NCI-H1436 treated with DMSO at 0.1 percent for 48 hours (cell line): ENCODE measurements at regions not wholly inside any gene's neighbourhood (a gene's known extent, or its start where the extent isn't known, plus 50 kb on each side); places are given as distances from the start of the nearest gene placed in this dataset.
"Not testable (repeated sequence)": the region's sequence is repeated elsewhere in the genome, so short reads cannot be mapped to it uniquely, and the experiment has no call there.

ENCODE experiments used
- DNase-seq: peaks from one replicate; lab custom pipeline; 2025; lab: John Stamatoyannopoulos, UW

GRCh38 chr1:238912148-238912547 is 474.2 kb upstream of the CHRM3 start:
- no peak for DNase-seq

DNA sequence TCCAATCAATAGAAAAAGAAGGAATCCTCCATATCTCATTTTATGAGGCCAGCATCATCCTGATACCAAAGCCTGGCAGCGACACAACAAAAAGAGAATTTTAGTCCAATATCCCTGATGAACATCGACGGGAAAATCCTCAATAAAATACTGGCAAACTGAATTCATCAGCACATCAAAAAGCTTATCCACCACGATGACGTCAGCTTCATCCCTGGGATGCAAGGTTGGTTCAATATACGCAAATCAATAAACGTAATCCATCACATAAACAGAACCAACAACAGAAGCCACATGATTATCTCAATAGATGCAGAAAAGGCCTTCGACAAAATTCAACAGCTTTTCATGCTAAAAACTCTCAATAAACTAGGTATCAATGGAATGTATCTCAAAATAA is 483.6 kb upstream of the CHRM3 start:
- not testable (repeated sequence) for DNase-seq

DNA sequence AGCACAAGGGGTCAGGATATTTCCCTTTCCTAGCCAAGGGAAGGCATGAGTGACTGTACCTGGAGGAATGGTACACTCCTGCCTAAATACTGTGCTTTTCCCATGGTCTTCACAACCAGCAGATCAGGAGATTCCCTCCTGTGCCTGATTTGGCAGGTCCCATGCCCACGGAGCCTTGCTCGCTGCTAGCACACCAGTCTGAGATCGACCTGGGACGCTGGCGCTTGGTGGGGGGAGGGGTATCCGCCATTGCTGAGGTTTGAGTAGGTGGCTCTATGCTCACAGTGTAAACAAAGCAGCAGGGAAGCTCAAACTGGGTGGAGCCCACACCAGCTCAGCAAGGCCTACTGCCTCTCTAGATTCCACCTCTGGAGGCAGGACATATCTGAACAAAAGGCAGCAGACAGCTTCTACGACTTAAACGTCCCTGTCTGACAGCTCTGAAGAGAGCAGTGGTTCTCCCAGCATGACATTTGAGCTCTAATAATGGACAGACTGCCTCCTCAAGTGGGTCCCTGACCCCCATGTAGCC is 486.0 kb upstream of the CHRM3 start:
- no peak for DNase-seq

- DNase-seq: no peak
Measured at GRCh38 chr1:238898856-238899255, 487.5 kb upstream of the CHRM3 start.

- DNase-seq: no peak
Measured at GRCh38 chr1:238895911-238896310, 490.5 kb upstream of the CHRM3 start.

DNA sequence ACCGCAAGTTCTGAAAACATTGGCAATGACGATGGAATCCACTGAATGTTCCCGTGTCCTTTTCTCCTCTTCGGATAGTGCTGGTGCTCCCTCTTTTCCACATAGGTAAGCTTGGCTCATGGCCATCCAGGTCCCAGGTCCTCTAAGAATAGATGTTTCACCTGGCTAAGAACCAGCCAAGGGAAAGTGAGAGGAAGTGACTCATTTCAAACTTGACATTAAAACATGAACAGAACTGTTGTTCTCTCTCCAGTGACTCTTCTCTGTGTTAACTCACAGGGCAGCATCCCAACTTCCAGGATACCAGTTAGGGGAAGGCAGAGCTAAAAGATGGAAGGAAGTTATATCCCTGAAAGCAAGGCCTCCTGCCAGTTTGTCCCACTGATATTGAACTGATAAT is 493.8 kb upstream of the CHRM3 start:
- no peak for DNase-seq

DNA sequence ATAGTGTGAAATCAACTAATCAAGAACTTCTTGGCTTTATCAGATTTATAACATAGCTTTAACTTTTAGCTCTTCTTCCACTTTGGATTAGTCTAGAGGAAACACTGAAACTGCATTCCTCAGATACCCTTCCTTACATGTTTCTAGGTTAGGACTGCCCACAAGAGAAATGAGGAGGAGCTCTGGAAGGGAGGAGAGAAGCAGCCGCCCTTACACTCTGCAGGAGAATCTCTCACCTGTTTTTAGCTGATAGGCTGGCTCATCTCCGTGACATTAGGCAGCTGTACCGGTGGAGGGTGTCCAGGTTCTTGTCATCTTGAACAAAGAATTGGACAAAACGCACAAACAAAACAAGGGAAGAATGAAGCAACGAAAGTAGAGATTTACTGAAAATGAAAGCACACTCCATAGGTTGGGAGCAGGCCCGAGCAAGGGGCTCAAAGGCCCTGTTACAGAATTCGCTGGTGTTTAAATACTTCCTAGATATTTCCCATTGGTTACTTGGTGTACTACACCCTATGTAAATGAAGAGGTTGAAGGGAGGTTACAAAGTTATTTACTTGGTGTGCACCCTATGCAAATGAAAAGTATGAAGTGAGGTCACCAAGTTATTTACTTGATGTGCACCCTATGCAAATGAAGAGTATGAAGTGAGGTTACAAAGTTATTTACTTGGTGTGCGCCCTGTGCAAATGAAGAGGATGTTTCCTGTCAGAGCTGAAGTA is 524.9 kb upstream of the CHRM3 start:
- DNase-seq: no peak

DNA sequence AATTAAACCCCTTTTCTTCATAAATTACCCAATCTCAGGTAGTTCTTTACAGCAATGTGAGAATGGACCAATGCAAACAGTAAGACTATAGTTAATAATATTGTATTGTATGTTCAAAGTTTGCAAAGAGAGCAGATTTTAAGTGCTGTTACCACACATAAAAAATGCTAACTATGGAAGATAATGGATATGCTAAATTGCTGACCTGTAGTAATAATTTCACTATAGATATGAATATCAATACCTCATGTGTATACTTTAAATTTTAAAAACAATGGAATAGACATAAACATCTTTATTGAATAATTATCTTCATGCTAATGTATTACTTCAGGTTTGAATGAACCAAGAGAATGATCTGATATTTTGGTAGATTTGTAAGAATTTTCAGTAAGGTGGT is 552.4 kb upstream of the CHRM3 start:
- no peak for DNase-seq

DNA sequence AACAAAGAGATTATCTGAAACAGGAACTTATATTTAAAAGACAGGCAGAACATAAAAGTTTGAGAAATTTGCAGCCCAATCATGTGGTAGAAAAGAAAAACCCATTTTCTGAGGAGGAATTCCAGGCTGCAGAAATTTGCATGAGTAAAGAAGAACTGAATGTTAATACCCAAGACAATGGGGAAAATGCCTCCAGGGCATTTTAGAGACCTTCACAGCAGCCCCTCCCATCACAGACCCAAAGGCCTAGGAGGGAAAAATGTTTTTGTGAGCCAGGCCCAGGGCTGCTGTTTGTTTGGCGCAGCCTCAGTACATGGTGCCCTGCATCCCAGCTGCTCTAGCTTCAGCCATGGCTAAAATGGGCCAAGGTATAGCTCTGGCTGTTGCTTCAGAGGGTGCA is 554.3 kb upstream of the CHRM3 start:
- no peak for DNase-seq

- DNase-seq: no peak
Measured at GRCh38 chr1:238830036-238830611, 556.2 kb upstream of the CHRM3 start.

GRCh38 chr1:238826891-238827290 is 559.5 kb upstream of the CHRM3 start:
- no peak for DNase-seq

DNA sequence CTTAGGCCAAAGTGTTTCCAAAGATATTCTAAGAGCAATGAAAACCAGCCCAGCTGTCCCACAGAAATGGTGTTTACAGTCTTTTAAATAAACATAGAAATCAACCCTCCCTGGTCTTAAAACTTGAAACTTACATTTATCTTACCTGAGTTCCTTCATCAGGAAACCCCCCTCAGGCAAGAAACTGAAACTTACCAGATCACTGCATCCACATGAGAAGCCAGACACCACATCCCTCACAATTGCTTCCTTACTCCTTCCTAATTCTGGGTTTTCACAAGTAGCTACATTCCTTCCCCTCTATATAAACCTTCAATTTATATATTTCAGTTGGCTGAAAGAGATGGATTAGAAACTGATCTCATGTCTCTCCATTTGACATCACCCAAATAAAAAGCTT is 563.0 kb upstream of the CHRM3 start:
- no peak for DNase-seq

GRCh38 chr1:238811211-238811879 is 575.0 kb upstream of the CHRM3 start:
- DNase-seq: no peak

DNA sequence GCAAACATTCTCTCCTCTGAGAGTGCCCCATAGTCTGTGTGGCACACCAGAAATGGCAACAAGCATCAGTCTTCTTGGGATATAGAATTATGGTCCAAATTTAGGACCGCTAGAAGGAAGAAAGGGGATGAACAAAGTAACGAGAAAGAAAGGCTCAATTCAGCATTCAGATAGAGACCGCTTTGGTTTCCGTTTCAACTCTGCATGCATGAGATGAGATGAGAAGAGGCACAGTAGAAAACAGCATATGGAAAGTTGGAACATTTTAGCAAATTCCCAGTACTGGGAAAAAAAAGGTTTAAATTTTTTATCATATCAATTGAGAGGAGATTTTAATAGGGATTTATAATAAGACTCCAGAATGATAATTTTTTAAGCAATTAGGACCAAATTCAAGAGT is 595.5 kb upstream of the CHRM3 start:
- no peak for DNase-seq

GRCh38 chr1:238789916-238790667 is 596.3 kb upstream of the CHRM3 start:
- DNase-seq: no peak

DNA sequence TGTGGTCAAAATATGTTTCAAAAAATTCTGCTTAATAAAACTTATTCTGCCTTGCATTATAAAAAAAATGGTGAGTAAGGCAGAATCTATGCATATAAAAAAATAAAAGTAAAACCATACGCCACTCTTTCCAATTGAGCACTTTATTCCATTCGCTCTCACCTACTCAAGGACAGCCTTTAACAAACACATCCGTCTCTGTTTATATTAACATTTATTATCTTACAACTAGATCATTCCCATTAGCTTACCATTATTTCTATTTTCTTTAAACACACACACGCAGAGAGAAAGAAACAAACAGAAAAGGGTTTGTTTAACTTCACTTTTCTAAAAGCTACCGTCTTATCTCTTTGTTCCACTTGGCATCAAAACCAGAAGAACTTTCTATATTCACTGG is 598.9 kb upstream of the CHRM3 start:
- DNase-seq: no peak

DNA sequence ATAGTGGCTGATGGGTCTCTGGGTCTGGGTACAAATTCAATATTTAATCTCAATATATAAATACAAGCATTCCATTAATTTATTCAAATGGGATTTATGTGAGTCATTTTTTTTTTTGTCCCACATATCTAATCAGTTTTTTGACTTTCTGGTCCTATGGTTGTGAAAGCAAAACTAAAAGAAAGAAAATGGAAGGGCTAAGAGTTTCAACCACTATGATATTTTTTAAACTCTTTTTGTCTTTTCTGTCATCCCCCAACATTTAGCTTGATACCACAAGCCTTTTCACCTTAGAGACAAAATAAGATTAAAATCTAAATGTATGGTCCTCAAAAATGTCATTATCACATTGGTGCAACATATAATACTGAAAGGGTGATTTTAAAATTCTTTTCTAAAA is 602.7 kb upstream of the CHRM3 start:
- DNase-seq: no peak

DNA sequence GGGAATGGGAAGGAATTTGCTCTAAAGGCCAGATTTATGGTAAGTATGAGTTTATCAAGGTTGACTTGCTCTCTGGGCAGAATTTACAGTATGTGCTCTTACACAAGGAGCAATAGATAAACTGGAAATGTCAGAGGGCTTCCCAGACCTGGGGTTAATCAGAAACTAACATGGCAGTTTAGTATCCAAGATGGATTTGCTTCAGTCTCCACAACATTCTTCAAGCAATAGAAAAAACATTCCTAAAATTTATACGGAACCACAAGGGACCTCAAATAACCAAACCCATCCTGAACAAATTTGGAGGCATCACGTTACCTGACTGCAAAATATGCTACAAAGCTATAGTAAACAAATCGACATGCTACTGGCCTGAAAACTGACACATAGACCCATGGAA is 606.7 kb upstream of the CHRM3 start:
- no peak for DNase-seq

DNA sequence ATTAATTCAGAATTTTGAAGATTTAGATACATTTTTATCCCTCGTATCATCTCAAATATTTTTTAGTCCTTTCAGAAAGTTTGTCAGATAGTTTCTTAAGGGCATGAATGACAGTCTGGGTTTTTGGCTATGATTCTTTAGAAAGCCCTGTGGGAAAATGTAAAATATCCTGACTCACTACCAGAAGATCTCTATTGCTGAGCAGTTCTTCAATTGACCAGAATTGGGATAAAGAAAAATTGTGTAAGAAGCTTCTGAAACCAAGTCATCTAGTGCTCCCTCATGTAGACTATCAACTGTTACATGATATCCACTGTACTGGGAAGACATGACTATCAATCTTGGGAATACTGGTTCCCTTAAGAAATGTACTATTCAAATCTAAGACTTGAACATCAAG is 608.3 kb upstream of the CHRM3 start:
- DNase-seq: no peak

DNA sequence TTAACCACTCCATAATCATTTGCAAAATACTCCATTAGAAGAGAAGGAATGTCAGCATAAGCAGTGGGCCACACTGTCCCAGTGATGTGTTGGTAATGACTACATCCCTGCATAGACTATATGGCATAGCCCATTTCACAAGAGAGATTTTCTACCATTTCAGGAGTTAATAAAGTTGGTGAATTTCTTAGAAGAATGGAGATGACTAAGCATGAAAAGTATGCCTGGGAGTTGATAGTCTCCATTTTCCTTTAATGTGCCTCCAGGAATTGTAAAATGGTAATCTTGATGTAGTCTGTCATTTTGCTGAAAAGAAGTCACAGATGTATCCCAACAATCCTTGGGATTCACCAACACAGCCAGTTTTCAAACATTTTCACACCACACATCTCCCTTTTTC is 608.8 kb upstream of the CHRM3 start:
- no peak for DNase-seq

DNA sequence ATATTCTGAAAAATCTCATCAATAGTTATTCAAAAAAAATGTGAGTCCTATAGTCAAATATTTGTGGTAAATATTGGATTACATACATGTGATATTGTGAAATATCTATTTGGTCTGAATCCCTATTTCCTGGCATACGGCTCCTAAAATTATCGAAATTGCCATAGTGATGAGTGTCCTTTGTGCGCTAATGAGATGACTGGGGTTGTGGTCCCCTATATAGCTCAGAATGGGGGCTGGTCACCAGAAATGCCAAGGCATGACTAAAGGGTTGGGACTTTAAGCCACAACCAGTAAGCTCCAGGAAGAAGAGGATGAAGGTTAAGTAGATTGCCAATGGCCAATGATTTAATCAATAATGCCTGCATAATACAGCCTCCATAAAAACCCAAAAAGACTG is 610.2 kb upstream of the CHRM3 start:
- no peak for DNase-seq

DNA sequence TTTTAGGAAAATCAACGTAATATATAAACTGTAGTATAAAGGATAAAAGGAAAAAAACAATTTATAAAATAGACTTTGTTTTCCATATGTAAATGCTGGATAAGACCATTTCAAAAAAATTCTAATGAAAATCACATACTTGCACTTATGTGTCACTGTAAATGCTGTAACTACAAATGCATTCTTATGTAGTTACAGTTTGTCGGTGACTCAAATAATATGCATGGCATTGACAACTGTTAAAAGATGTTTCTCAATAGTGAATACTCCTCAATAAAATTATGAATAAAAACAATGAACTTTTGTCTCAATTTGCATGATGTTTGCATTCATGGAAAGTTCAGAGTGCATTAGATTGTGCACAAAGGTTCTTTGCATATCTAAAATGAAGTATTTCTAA is 614.0 kb upstream of the CHRM3 start:
- no peak for DNase-seq

GRCh38 chr1:238767321-238767720 is 619.0 kb upstream of the CHRM3 start:
- DNase-seq: no peak
